ENCODE measurements at regions not wholly inside any gene's neighbourhood (a gene's known extent, or its start where the extent isn't known, plus 50 kb on each side); places are given as distances from the start of the nearest gene placed in this dataset. TPM values are rescaled to one million over a fixed set of nuclear protein-coding genes. Genes with fewer than 3 reads are reported as not detected.

- ATAC-seq (no peak), DNase-seq (no peak)
- Histone ChIP-seq H3K27me3 (ENCODE audit: low read depth) (no peaks in the 10 kb centered on the region), H3K27ac (no peak overlapping the region), H3K4me3 (no peak overlapping the region), H3K9me3 (peaks cover 12% of the 10 kb centered on the region), H3K4me1 (peaks cover under 1% of the 10 kb centered on the region), H3K36me3 (no peaks in the 10 kb centered on the region)
- no peak for TF ChIP-seq CTCF (IDR thresholded peaks at IDR 0.05)
- intact Hi-C loops (cut with DNase I), result no loop called here
Observed at GRCh38 chr3:159934216-159934615, 54.4 kb upstream of the IL12A start.

DNA sequence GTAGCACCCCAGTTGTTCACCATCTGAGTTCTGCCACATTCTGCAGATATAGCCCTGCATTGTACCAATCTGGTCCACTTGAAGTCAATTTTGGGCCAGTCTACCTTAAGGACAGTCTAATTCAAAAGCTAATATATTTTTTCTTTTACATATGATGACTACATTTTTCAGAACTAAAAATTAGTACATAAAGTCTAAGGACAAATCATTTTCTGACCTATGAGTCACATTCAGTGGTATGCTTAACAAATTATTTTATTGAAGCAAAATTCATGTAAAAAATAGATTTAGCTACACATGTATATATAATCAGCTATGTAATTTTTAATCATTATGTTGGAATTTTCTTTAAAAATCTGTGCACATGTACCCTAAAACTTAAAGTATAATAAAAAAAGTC lies 52.1 kb upstream of the IL12A start:
- Histone ChIP-seq H3K27ac (no peak overlapping the region), H3K9me3 (peaks cover 12% of the 10 kb centered on the region), H3K27me3 (ENCODE audit: low read depth) (no peaks in the 10 kb centered on the region), H3K4me3 (no peak overlapping the region), H3K36me3 (no peaks in the 10 kb centered on the region), H3K4me1 (no peaks in the 10 kb centered on the region)
- ATAC-seq (no peak), DNase-seq (no peak)
- TF ChIP-seq CTCF (IDR thresholded peaks at IDR 0.05), result no peak
- intact Hi-C loops (cut with DNase I), result no loop called here

DNA sequence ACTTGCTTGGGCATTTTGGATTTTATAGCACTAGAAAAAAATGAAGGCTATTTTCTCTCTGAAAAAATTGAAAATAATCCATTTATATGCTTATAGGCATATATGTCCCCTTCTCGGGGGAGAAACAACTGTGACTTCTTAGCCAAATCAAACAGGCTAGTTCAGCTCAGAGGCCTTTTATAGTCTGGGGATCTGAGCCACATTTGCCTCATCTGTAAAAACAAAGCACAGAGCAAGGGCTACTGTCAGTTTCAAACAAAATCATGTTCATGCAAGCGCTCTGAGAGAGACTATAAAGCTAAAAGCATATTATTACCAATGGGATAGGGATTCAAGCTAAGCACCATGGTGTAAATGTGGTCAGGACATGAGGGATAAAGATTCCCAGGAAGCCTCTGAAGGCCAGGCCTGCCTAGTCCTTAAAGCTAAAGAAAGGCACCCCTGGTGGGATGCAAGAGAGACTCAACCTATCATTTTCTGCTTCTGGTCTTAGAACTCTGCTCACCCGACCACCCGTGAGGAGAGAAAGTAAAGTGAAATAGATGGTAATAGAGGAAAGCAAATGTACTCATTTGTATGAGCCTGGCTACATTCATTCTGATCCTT lies 51.0 kb upstream of the IL12A start:
- DNase-seq, result no peak
- Histone ChIP-seq H3K9me3 (peaks cover 12% of the 10 kb centered on the region), H3K4me1 (no peaks in the 10 kb centered on the region), H3K27ac (no peak overlapping the region), H3K4me3 (no peak overlapping the region), H3K36me3 (no peaks in the 10 kb centered on the region), H3K27me3 (ENCODE audit: low read depth) (no peaks in the 10 kb centered on the region)
- intact Hi-C loops (cut with DNase I), result no loop called here
- no peak for ATAC-seq
- TF ChIP-seq CTCF (IDR thresholded peaks at IDR 0.05), result no peak

- H3K4me1 ChIP-seq, result no peaks in the 10 kb centered on the region
- intact Hi-C loops (cut with DNase I), result no loop called here
- peaks cover 10% of the 10 kb centered on the region for H3K9me3 ChIP-seq
- no peaks in the 10 kb centered on the region for H3K27me3 ChIP-seq (ENCODE audit: low read depth)
- ATAC-seq, result no peak
- H3K36me3 ChIP-seq, result no peaks in the 10 kb centered on the region
- no peak for DNase-seq
- H3K4me3 ChIP-seq, result no peak overlapping the region
- no peak overlapping the region for H3K27ac ChIP-seq
- no peak for TF ChIP-seq CTCF (IDR thresholded peaks at IDR 0.05)
Observed at GRCh38 chr3:159938714-159939113, 49.9 kb upstream of the IL12A start.

Small RNA genes in the stretch of these regions (microRNA-seq; reads per million reads assigned to microRNA genes)
- gene MIR3919 (ENCODE audit: borderline number of aligned reads), result not detected
